ENCODE measurements at regions not wholly inside any gene's neighbourhood (a gene's known extent, or its start where the extent isn't known, plus 50 kb on each side); places are given as distances from the start of the nearest gene placed in this dataset.

- TF ChIP-seq TP53 (CRISPR knock-in tag; conservative IDR thresholded peaks at IDR 0.05) (no peak), ZNF839 (CRISPR knock-in tag; IDR thresholded peaks at IDR 0.05; ENCODE audit: borderline replicate concordance) (no peak), GABPA (IDR thresholded peaks at IDR 0.05; ENCODE audit: low read depth, low read length) (no peak), GABPA (CRISPR knock-in tag; IDR thresholded peaks at IDR 0.05; ENCODE audit: low read depth) (no peak), SOX6 (IDR thresholded peaks at IDR 0.05) (no peak), SOX6 (CRISPR knock-in tag; IDR thresholded peaks at IDR 0.05) (no peak), MTA3 (CRISPR knock-in tag; IDR thresholded peaks at IDR 0.05) (no peak), CTCF (CRISPR knock-in tag; IDR thresholded peaks at IDR 0.05) (no peak)
These were observed 146.4 kb upstream of the DIAPH2 start for GRCh38 chrX:96538104-96538725.
